ENCODE measurements at regions not wholly inside any gene's neighbourhood (a gene's known extent, or its start where the extent isn't known, plus 50 kb on each side); places are given as distances from the start of the nearest gene placed in this dataset.

DNA sequence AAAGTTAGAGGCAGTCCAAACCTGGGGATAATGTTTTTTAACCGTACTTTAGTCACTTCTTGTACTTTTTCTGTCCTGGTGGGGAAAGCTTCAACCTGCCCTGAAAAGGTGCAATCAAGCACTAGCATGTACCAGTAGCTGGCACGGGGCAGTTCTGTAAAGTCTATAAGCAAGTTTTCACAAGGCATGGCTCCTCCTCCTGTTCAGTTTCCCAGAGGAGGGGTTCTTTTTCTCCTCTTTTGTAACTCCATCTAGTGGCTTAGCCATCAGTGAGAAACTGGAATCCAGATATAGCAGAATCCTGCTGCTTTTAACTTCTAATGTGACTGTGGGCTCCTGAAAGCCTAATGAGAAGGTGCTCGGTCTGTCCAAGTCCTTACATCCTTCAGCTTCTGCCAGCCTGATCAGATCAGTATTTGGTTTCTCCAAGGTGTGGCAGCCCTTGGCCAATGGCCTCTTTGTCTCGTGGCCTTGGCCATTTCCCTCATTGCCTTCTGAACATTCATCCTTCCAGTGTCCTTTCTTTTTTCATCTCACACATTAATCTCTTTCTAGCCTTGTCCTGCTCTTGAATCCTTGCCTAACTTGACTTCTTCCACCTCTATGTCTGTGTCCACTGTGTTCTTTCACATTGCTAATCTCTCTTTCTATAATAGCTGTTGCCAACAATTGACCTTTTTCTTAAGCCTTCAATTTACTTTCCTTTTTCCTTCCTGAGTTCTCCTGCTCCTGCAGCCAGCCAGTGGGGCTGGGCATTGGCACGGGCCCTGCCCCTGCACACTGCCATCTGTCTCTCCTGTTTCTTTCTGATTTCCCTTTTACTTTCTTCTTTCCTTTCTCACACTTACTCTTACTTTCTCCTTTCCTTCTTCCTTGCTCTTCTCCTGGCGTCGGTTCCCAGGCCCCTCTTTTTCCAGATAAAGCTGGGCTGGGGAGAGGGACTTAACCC, 222.0 kb upstream of the SYNCRIP start (continued):
- TF ChIP-seq, protein P1, sequence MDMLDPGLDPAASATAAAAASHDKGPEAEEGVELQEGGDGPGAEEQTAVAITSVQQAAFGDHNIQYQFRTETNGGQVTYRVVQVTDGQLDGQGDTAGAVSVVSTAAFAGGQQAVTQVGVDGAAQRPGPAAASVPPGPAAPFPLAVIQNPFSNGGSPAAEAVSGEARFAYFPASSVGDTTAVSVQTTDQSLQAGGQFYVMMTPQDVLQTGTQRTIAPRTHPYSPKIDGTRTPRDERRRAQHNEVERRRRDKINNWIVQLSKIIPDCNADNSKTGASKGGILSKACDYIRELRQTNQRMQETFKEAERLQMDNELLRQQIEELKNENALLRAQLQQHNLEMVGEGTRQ (IDR thresholded peaks at IDR 0.05; ENCODE audit: low read depth, low read length): no peak
- TF ChIP-seq, protein P1 (CRISPR knock-in tag; IDR thresholded peaks at IDR 0.05; ENCODE audit: borderline replicate concordance): no peak
- TF ChIP-seq, protein P2, sequence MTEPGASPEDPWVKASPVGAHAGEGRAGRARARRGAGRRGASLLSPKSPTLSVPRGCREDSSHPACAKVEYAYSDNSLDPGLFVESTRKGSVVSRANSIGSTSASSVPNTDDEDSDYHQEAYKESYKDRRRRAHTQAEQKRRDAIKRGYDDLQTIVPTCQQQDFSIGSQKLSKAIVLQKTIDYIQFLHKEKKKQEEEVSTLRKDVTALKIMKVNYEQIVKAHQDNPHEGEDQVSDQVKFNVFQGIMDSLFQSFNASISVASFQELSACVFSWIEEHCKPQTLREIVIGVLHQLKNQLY (CRISPR knock-in tag; IDR thresholded peaks at IDR 0.05): no peak
- TF ChIP-seq JARID2 (CRISPR knock-in tag; IDR thresholded peaks at IDR 0.05; ENCODE audit: insufficient replicate concordance) (no peak), TCF7 (IDR thresholded peaks at IDR 0.05; ENCODE audit: low read depth) (no peak), ZNF652 (CRISPR knock-in tag; IDR thresholded peaks at IDR 0.05; ENCODE audit: borderline replicate concordance, low read depth) (peak; percentile 79), ZFP37 (CRISPR knock-in tag; IDR thresholded peaks at IDR 0.05; ENCODE audit: borderline replicate concordance) (no peak)
- TF ChIP-seq, protein P3, sequence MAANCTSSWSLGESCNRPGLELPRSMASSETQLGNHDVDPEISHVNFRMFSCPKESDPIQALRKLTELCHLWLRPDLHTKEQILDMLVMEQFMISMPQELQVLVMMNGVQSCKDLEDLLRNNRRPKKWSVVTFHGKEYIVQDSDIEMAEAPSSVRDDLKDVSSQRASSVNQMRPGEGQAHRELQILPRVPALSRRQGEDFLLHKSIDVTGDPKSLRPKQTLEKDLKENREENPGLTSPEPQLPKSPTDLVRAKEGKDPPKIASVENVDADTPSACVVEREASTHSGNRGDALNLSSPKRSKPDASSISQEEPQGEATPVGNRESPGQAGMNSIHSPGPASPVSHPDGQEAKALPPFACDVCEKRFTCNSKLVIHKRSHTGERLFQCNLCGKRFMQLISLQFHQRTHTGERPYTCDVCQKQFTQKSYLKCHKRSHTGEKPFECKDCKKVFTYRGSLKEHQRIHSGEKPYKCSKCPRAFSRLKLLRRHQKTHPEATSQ (CRISPR knock-in tag; IDR thresholded peaks at IDR 0.05; ENCODE audit: borderline replicate concordance): no peak
- TF ChIP-seq, protein P4, sequence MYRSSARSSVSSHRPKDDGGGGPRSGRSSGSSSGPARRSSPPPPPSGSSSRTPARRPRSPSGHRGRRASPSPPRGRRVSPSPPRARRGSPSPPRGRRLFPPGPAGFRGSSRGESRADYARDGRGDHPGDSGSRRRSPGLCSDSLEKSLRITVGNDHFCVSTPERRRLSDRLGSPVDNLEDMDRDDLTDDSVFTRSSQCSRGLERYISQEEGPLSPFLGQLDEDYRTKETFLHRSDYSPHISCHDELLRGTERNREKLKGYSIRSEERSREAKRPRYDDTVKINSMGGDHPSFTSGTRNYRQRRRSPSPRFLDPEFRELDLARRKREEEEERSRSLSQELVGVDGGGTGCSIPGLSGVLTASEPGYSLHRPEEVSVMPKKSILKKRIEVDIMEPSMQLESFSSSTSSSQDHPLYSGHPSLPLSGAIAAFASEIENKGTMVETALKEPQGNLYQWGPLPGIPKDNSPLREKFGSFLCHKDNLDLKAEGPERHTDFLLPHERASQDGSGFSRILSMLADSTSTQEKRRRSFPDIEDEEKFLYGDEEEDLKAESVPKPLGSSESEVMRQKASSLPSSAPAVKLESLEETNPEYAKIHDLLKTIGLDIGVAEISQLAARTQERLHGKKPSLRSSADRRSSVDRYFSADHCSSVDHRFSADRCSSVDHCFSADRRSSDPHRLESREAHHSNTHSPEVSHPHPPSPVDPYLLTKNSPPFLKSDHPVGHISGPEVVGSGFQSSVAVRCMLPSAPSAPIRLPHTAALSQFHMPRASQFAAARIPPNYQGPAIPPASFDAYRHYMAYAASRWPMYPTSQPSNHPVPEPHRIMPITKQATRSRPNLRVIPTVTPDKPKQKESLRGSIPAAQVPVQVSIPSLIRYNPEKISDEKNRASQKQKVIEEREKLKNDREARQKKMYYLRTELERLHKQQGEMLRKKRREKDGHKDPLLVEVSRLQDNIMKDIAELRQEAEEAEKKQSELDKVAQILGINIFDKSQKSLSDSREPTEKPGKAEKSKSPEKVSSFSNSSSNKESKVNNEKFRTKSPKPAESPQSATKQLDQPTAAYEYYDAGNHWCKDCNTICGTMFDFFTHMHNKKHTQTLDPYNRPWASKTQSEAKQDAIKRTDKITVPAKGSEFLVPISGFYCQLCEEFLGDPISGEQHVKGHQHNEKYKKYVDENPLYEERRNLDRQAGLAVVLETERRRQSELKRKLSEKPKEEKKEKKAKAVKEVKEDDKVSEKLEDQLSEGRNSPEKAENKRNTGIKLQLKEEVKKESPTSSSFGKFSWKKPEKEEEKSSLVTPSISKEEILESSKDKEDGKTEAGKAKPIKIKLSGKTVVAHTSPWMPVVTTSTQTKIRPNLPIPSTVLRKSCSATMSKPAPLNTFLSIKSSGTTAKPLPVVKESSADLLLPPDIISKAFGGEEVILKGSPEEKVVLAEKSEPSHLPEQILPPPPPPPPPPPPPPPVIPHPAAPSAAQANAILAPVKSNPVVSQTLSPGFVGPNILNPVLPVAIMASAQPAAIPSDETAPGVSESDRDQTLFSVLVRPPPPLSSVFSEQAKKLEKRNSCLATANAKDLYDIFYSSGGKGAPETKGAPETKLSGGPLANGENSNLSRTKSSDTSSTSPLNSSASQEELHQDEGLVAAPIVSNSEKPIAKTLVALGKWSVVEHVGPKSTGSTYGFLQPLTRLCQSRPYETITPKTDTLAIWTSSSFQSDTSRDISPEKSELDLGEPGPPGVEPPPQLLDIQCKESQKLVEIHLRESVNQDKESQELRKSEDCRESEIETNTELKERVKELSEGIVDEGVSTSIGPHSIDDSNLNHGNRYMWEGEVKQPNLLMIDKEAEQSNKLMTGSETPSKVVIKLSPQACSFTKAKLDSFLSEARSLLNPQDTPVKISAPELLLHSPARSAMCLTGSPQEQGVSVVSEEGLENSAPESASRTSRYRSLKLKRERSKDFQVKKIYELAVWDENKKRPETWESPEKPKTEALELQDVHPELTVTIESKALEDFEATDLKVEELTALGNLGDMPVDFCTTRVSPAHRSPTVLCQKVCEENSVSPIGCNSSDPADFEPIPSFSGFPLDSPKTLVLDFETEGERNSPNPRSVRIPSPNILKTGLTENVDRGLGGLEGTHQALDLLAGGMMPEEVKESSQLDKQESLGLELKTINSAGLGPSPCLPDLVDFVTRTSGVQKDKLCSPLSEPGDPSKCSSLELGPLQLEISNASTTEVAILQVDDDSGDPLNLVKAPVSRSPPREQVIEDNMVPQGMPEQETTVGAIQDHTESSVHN (CRISPR knock-in tag; IDR thresholded peaks at IDR 0.05): no peak
- TF ChIP-seq, protein P5, sequence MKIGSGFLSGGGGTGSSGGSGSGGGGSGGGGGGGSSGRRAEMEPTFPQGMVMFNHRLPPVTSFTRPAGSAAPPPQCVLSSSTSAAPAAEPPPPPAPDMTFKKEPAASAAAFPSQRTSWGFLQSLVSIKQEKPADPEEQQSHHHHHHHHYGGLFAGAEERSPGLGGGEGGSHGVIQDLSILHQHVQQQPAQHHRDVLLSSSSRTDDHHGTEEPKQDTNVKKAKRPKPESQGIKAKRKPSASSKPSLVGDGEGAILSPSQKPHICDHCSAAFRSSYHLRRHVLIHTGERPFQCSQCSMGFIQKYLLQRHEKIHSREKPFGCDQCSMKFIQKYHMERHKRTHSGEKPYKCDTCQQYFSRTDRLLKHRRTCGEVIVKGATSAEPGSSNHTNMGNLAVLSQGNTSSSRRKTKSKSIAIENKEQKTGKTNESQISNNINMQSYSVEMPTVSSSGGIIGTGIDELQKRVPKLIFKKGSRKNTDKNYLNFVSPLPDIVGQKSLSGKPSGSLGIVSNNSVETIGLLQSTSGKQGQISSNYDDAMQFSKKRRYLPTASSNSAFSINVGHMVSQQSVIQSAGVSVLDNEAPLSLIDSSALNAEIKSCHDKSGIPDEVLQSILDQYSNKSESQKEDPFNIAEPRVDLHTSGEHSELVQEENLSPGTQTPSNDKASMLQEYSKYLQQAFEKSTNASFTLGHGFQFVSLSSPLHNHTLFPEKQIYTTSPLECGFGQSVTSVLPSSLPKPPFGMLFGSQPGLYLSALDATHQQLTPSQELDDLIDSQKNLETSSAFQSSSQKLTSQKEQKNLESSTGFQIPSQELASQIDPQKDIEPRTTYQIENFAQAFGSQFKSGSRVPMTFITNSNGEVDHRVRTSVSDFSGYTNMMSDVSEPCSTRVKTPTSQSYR (CRISPR knock-in tag; IDR thresholded peaks at IDR 0.05; ENCODE audit: borderline replicate concordance): no peak
